ENCODE measurements at regions not wholly inside any gene's neighbourhood (a gene's known extent, or its start where the extent isn't known, plus 50 kb on each side); places are given as distances from the start of the nearest gene placed in this dataset.
"Not testable (repeated sequence)": the region's sequence is repeated elsewhere in the genome, so short reads cannot be mapped to it uniquely, and the experiment has no call there.

DNA sequence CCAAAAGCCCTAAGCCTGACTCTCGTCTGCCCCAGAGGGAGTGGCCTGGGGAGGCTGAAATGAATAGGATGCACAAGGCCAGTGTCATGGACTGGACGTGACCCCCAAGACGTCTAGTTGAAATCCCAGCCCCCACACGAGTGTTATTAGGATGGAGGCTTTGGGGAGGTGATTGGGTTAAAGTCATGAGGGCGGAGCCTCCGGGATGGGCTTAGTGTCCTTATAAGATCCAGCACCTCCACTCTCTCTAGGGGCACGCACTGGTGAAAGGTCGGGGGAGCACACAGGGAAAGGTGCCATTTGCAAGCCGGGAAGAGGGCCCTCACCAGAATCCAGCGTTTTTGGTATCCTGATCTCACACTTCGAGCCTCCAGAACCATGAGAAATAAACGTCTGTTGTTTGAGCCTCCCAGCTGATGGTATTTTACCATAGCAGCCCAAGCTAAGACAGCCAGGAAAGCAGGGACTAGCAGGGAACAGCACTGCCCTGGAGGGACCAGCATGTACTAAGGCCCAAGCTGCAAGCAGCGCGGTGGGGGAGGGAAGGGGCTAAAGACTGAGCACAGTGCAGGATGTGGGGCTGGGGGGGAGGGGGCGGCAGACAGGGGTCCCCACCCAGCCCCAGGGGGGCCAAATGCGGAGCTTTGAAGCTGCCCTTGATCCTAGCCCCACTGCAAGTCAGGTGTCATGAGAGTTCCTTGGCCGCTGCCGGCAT, 78.3 kb upstream of the NCOR2 start:
- H3K9me3 Mint-ChIP-seq, result peaks cover 19% of the 10 kb centered on the region
- POLR2A ChIA-PET, result no interaction called here
- no peak for DNase-seq
- H3K36me3 Mint-ChIP-seq (ENCODE audit: low read depth), result no peaks in the 10 kb centered on the region
- no peak overlapping the region for H3K27ac Mint-ChIP-seq
- CTCF ChIA-PET, result interaction anchor here (1.2 kb wide), 1 partner anchor 9 kb away, joined by 3 read pairs; no protein-coding TSS in a partner anchor
- H3K4me3 Mint-ChIP-seq, result no peak overlapping the region
- H3K27me3 Mint-ChIP-seq, result peaks cover 14% of the 10 kb centered on the region
- peaks cover 12% of the 10 kb centered on the region for H3K4me1 Mint-ChIP-seq

GRCh38 chr12:124643768-124644167, 76.4 kb upstream of the NCOR2 start:
- POLR2A ChIA-PET, H3K4me3 Mint-ChIP-seq: not testable (repeated sequence)

GRCh38 chr12:124642105-124642504, 74.7 kb upstream of the NCOR2 start:
- Mint-ChIP-seq H3K36me3 (ENCODE audit: low read depth) (no peaks in the 10 kb centered on the region), H3K9me3 (no peaks in the 10 kb centered on the region), H3K27me3 (peaks cover 9% of the 10 kb centered on the region), H3K4me3 (no peak overlapping the region), H3K4me1 (peaks cover 12% of the 10 kb centered on the region), H3K27ac (no peak overlapping the region)
- ChIA-PET POLR2A (no interaction called here), CTCF (interaction anchor here (1.0 kb wide), 1 partner anchor 94 kb away, joined by 3 read pairs; no protein-coding TSS in a partner anchor)
- no peak for DNase-seq

More at GRCh38 chr12:124643768-124644167, 76.4 kb upstream of the NCOR2 start:
- Mint-ChIP-seq H3K4me1 (peaks cover 12% of the 10 kb centered on the region), H3K9me3 (peaks cover 12% of the 10 kb centered on the region), H3K27me3 (peaks cover 14% of the 10 kb centered on the region)
- CTCF ChIA-PET, result interaction anchor here (1.5 kb wide), 1 partner anchor 9 kb away, joined by 5 read pairs; no protein-coding TSS in a partner anchor
- DNase-seq; H3K27ac Mint-ChIP-seq; H3K36me3 Mint-ChIP-seq (ENCODE audit: low read depth): not testable (repeated sequence)

GRCh38 chr12:124641591-124641990, 74.2 kb upstream of the NCOR2 start:
- CTCF ChIA-PET, result interaction anchor here (1.0 kb wide), 1 partner anchor 94 kb away, joined by 3 read pairs; no protein-coding TSS in a partner anchor
- DNase-seq, result no peak
- Mint-ChIP-seq H3K4me1 (peaks cover 10% of the 10 kb centered on the region), H3K27me3 (peaks cover 9% of the 10 kb centered on the region), H3K27ac (no peak overlapping the region), H3K9me3 (no peaks in the 10 kb centered on the region), H3K4me3 (no peak overlapping the region), H3K36me3 (ENCODE audit: low read depth) (no peaks in the 10 kb centered on the region)
- POLR2A ChIA-PET, result no interaction called here

DNA sequence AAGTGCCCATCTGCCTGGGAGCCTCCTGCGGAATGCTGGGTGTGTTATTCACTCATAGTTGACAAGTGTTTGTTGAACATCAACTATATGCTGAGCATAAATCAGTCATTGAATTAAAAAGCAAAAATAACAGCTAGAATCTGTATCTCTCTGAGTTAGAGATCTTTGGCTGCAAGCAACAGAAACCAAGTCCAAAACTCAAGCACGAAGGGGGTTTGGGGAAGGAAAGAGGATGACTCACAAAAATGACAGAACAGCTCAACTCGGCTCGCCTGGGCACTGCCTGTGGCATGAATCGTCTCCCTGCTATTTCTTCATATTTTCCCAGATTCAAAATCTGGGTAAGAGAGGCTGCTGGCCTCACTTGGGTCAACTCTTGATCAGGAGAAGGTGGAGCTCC, 72.6 kb upstream of the NCOR2 start:
- no peak overlapping the region for H3K27ac Mint-ChIP-seq
- H3K4me1 Mint-ChIP-seq, result peaks cover 9% of the 10 kb centered on the region
- H3K4me3 Mint-ChIP-seq, result no peak overlapping the region
- H3K27me3 Mint-ChIP-seq, result peaks cover 5% of the 10 kb centered on the region
- no peak for DNase-seq
- POLR2A ChIA-PET, result no interaction called here
- CTCF ChIA-PET, result interaction anchor here (0.8 kb wide), 1 partner anchor 26 kb away, joined by 5 read pairs; no protein-coding TSS in a partner anchor
- H3K36me3 Mint-ChIP-seq (ENCODE audit: low read depth), result peaks cover 2% of the 10 kb centered on the region
- peaks cover 2% of the 10 kb centered on the region for H3K9me3 Mint-ChIP-seq

DNA sequence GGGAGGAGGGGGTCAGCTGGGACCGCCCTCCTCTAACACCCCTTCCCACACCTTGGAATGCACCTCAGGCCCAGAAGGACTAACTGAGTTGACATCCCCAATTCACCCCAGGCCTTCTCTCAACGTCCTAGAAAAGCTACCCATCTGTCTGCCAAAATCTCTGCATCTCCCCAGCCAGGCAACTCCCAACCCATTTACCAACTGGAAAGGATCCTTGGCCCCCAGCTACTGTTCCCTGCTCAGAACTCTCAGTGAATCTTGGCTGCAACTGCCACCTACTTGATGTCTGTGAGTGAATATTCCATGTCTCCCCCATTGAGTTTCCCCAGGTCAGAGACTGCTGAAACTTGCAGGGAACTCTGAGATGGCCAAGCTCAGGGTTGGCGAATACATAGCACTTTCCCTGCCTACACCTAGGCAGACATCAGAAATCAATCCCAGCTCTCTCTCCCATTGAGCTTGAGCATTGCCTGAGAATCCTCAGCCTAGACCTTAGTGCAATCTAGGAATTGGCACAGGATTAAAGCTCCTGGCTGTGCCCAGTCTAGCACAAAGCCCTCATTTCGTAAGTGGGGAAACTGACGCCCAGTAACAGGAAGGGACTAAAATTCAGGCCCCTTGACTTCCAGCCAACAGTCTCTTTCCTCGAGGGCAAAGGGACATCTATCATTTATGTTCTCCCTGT, 71.9 kb upstream of the NCOR2 start:
- CTCF ChIA-PET, result interaction anchor here (1.1 kb wide), 1 partner anchor 56 kb away, joined by 3 read pairs; no protein-coding TSS in a partner anchor
- no peak for DNase-seq
- Mint-ChIP-seq H3K4me3 (no peak overlapping the region), H3K27ac (no peak overlapping the region), H3K4me1 (peaks cover 9% of the 10 kb centered on the region), H3K27me3 (peaks cover 2% of the 10 kb centered on the region), H3K36me3 (ENCODE audit: low read depth) (peaks cover 2% of the 10 kb centered on the region), H3K9me3 (peaks cover 2% of the 10 kb centered on the region)
- POLR2A ChIA-PET, result no interaction called here

GRCh38 chr12:124637581-124637981, 70.2 kb upstream of the NCOR2 start:
- Mint-ChIP-seq H3K4me3 (no peak overlapping the region), H3K27ac (no peak overlapping the region), H3K4me1 (peaks cover 9% of the 10 kb centered on the region), H3K9me3 (peaks cover 2% of the 10 kb centered on the region), H3K36me3 (ENCODE audit: low read depth) (peaks cover 2% of the 10 kb centered on the region), H3K27me3 (peaks cover 2% of the 10 kb centered on the region)
- CTCF ChIA-PET, result interaction anchor here (1.2 to 1.4 kb wide), 3 partner anchors 11 to 128 kb away, joined by 3 to 4 read pairs (median 4); no protein-coding TSS in a partner anchor
- no peak for DNase-seq
- POLR2A ChIA-PET, result no interaction called here

DNA sequence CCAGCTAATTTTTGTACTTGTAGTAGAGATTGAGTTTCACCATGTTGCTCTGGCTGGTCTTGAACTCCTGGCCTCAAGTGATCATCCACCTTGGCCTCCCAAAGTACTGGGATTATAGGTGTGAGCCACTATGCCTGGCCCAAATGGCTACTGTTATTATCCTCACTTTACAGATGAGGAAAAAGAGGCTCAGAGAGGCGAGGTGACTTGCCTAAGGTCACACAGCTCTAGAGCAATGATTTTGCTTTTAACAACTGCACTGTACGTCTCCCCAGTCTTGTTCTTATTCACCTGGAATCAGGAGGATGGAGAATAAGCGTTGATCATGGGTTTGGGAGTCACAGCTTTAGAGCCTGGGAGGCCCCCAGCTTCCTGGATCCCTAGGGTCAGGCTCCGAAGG, 69.8 kb upstream of the NCOR2 start:
- Mint-ChIP-seq H3K4me3 (no peak overlapping the region), H3K4me1 (peaks cover 9% of the 10 kb centered on the region), H3K9me3 (peaks cover 2% of the 10 kb centered on the region), H3K36me3 (ENCODE audit: low read depth) (peaks cover 2% of the 10 kb centered on the region), H3K27me3 (peaks cover 2% of the 10 kb centered on the region), H3K27ac (no peak overlapping the region)
- DNase-seq, result no peak
- CTCF ChIA-PET, result interaction anchor here (1.2 to 1.5 kb wide), 5 partner anchors 10 to 128 kb away, joined by 3 to 5 read pairs (median 4); no protein-coding TSS in a partner anchor
- POLR2A ChIA-PET, result no interaction called here

DNA sequence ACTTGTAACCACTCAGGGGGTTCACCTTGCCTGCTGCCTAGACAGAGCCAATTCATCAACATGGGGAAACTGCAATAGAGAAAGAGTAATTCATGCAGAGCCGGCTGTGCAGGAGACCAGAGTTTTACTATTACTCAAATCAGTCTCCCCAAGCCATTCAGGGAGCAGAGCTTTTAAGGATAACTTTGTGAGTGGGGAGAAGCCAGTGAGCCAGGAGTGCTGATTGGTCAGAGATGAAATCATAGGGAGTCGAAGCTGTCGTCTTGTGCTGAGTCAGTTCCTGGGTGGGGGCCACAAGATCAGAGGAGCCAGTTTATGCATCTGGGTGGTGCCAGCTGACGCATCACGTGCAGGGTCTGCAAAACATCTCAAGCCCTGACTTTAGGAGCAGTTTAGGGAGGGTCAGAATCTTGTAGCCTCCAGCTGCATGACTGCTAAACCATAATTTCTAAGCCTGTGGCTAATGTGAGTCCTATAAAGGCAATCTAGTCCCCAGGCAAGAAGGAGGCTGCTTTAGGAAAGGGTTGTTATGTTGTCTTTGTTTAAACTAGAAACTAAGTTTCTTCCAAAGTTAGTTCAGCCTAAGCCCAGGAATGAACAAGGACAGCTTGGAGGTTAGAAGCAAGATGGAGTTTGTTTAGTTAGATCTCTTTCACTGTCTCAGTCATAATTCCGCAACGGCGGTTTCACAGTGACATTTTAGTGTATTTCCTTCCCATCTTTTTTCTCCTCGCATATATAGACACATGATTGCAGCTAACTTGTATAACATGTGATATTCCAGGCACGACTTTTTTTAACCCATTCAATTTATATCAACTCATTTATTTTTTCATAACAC, 68.9 kb upstream of the NCOR2 start:
- Mint-ChIP-seq H3K4me3 (no peak overlapping the region), H3K27ac (no peak overlapping the region), H3K9me3 (peaks cover 2% of the 10 kb centered on the region), H3K27me3 (peaks cover 1% of the 10 kb centered on the region), H3K4me1 (peaks cover 9% of the 10 kb centered on the region), H3K36me3 (ENCODE audit: low read depth) (peaks cover 2% of the 10 kb centered on the region)
- POLR2A ChIA-PET, result no interaction called here
- CTCF ChIA-PET, result interaction anchor here (0.7 to 1.5 kb wide), 4 partner anchors 10 to 66 kb away, joined by 3 to 5 read pairs (median 4); no protein-coding TSS in a partner anchor
- DNase-seq, result peak; percentile 48

DNA sequence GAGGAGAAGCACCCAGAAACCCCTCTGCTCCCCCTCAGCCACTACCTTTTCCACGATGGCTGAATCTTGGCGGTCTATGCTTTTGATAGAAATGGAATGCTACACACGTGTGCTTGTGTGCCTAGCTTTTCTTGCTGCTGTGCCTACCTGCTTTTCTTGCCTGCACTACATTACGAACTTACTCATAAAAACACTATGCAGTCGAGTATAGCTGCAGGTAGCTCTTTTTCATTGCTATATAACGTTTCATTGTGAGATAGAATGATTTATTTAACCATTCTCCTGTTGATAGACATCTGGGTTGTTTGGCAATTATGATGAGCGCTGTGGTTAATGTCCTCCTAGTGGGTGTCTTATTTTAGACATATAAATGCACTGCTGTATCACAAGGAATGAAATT, 67.9 kb upstream of the NCOR2 start:
- no peak overlapping the region for H3K4me3 Mint-ChIP-seq
- peaks cover 2% of the 10 kb centered on the region for H3K36me3 Mint-ChIP-seq (ENCODE audit: low read depth)
- no peak overlapping the region for H3K27ac Mint-ChIP-seq
- peaks cover 2% of the 10 kb centered on the region for H3K9me3 Mint-ChIP-seq
- ChIA-PET CTCF (no interaction called here), POLR2A (no interaction called here)
- peaks cover 9% of the 10 kb centered on the region for H3K4me1 Mint-ChIP-seq
- no peaks in the 10 kb centered on the region for H3K27me3 Mint-ChIP-seq
- DNase-seq, result no peak

- no peak for DNase-seq
- H3K4me3 Mint-ChIP-seq, result no peak overlapping the region
- H3K4me1 Mint-ChIP-seq, result peaks cover 9% of the 10 kb centered on the region
- ChIA-PET CTCF (interaction anchor here (1.0 kb wide), 1 partner anchor 107 kb away, joined by 3 read pairs; no protein-coding TSS in a partner anchor), POLR2A (no interaction called here)
- no peak overlapping the region for H3K27ac Mint-ChIP-seq
- H3K36me3 Mint-ChIP-seq (ENCODE audit: low read depth), result peaks cover 2% of the 10 kb centered on the region
- no peaks in the 10 kb centered on the region for H3K27me3 Mint-ChIP-seq
- H3K9me3 Mint-ChIP-seq, result peaks cover 2% of the 10 kb centered on the region
Observed at GRCh38 chr12:124633365-124634362, 66.3 kb upstream of the NCOR2 start.

- peaks cover 2% of the 10 kb centered on the region for H3K9me3 Mint-ChIP-seq
- H3K27ac Mint-ChIP-seq, result no peak overlapping the region
- peaks cover 9% of the 10 kb centered on the region for H3K4me1 Mint-ChIP-seq
- no peak for DNase-seq
- POLR2A ChIA-PET, result no interaction called here
- CTCF ChIA-PET, result no interaction called here
- peaks cover 2% of the 10 kb centered on the region for H3K36me3 Mint-ChIP-seq (ENCODE audit: low read depth)
- no peaks in the 10 kb centered on the region for H3K27me3 Mint-ChIP-seq
- no peak overlapping the region for H3K4me3 Mint-ChIP-seq
Observed at GRCh38 chr12:124632519-124632984, 65.1 kb upstream of the NCOR2 start.

Data from activated CD4-positive, alpha-beta T cell treated with anti-CD3 and anti-CD28 coated beads, Interleukin-2, amount 10 ng/mL, durations not matched to agents 7 days and 5 days (primary cell).